K562 (cell line): ENCODE measurements at regions not wholly inside any gene's neighbourhood (a gene's known extent, or its start where the extent isn't known, plus 50 kb on each side); places are given as distances from the start of the nearest gene placed in this dataset.

ENCODE experiments used
- ATAC-seq: fragments of 200-7000 bp; cut with Tn5 transposase; 3 replicates; pipeline ENCODE4 v1.9.1; 2020; ENCODE audit warnings: moderate library complexity
- BruUV-seq: library from RNA; stranded (reverse); fragments of 400-500 nt; replicated peaks from 2 replicates; lab custom pipeline; 2021; lab: Mats Ljungman, UMichigan
- CTCF ChIA-PET: fragments of 300-600 bp; formaldehyde crosslinking; extraction: SDS; loops from one replicate; lab custom pipeline; 2021; ENCODE audit warnings: low intra/inter-chr PET ratio; lab: Yijun Ruan, JAX
- POLR2A ChIA-PET: fragments of 300-600, 350-650 bp; sonication (Branson Sonifier 250); formaldehyde crosslinking; extraction: SDS; loops from one replicate; lab custom pipeline; 2021; ENCODE audit warnings: antibody characterized with exemption, inconsistent platforms; lab: Yijun Ruan, JAX
- DNase-seq, 4 experiments: peaks; one replicate each; pipeline versions ENCODE4 v3.0.0 to v3.0.0-alpha.2; 2011 to 2018; ENCODE audit warnings: low spot score in 3 of 4, mixed read lengths in 3 of 4; ENCODE audit errors: extremely low read depth in 1 of 4
- FAIRE-seq: peaks from 2 replicates; lab custom pipeline; 2011; peaks lifted over from hg19 to GRCh38; lab: Jason Lieb, UNC
- H2AFZ ChIP-seq: 2 replicates; pipeline ENCODE4 v1.6.0; 2011; ENCODE audit warnings: low read depth, low read length, control low read depth, inconsistent platforms
- H3K27ac ChIP-seq: fragments of 200-600 bp; 3 replicates; pipeline ENCODE4 v1.8.0; 2011; ENCODE audit warnings: low read depth, mild to moderate bottlenecking, control low read depth, inconsistent platforms, low read length, moderate library complexity, mixed read lengths; ENCODE audit errors: extremely low read depth
- H3K27me3 ChIP-seq, 2 experiments: fragments of 300-600 bp in 1 of 2; 2 replicates in 1 of 2; 3 replicates in 1 of 2; pipeline versions ENCODE4 v1.6.0 to v1.8.0; 2011; ENCODE audit warnings: inconsistent platforms in 2 of 2, low read length in 2 of 2, mild to moderate bottlenecking in 1 of 2, mixed read lengths in 1 of 2, moderate library complexity in 1 of 2; ENCODE audit not compliant: control insufficient read depth in 2 of 2, insufficient read depth in 2 of 2
- H3K36me3 ChIP-seq: fragments of 300-600 bp; 3 replicates; pipeline ENCODE4 v1.8.0; 2011; ENCODE audit warnings: mild to moderate bottlenecking, low read length, inconsistent platforms; ENCODE audit not compliant: control insufficient read depth, insufficient read depth
- H3K4me1 ChIP-seq, 2 experiments: fragments of 200-600 bp in 1 of 2; replicated peaks in 1 of 2; 2 replicates in 1 of 2; 3 replicates in 1 of 2; pipeline versions ENCODE4 v1.5.1 to v1.8.0; 2011; ENCODE audit warnings: inconsistent platforms in 2 of 2, low read length in 2 of 2, mild to moderate bottlenecking in 1 of 2, mixed read lengths in 1 of 2, moderate library complexity in 1 of 2; ENCODE audit not compliant: control insufficient read depth in 2 of 2, insufficient read depth in 2 of 2
- H3K4me2 ChIP-seq: 2 replicates; pipeline ENCODE4 v1.6.1; 2011; ENCODE audit warnings: low read length, control low read depth, inconsistent platforms, mixed read lengths; ENCODE audit not compliant: insufficient read depth
- H3K4me3 ChIP-seq: fragments of 200-600 bp; sonication (generic), shearing (Covaris generic); 2 replicates; pipeline ENCODE4 v1.5.1; 2016; ENCODE audit warnings: control low read depth, inconsistent platforms
- H3K79me2 ChIP-seq: fragments of 200-600 bp; 3 replicates; pipeline ENCODE4 v1.8.0; 2011; ENCODE audit warnings: low read length, inconsistent platforms; ENCODE audit not compliant: control insufficient read depth, insufficient read depth
- H3K9ac ChIP-seq, 2 experiments: 2 replicates each; pipeline versions ENCODE4 v1.6.0 to v1.6.1; 2011; ENCODE audit warnings: low read depth in 2 of 2, low read length in 2 of 2, control low read depth in 1 of 2, inconsistent platforms in 1 of 2, mild to moderate bottlenecking in 1 of 2, mixed read lengths in 1 of 2; ENCODE audit not compliant: insufficient read depth in 1 of 2
- H3K9me1 ChIP-seq: one replicate; pipeline ENCODE4 v1.6.0; 2011; ENCODE audit warnings: inconsistent platforms, mild to moderate bottlenecking, low read length, moderate library complexity; ENCODE audit not compliant: control insufficient read depth, insufficient read depth
- H3K9me3 ChIP-seq: replicated peaks from 2 replicates; pipeline ENCODE4 v1.5.1; 2011; ENCODE audit warnings: low read depth, low read length, inconsistent platforms; ENCODE audit not compliant: control insufficient read depth, insufficient read depth
- H4K20me1 ChIP-seq: replicated peaks from 2 replicates; pipeline ENCODE4 v1.6.1; 2011; ENCODE audit warnings: low read length, inconsistent platforms, mixed read lengths; ENCODE audit not compliant: control insufficient read depth, insufficient read depth
- BACH1 ChIP-seq: fragments of 200-800 bp; sonication (Bioruptor generic); IDR thresholded peaks from 2 replicates; pipeline ENCODE4 v1.6.1; 2016; ENCODE audit warnings: missing genetic modification characterization, missing compliant biosample characterization
- DIDO1 ChIP-seq: fragments of 450-650 bp; IDR thresholded peaks from 2 replicates; pipeline ENCODE4 v1.6.1; 2016; ENCODE audit warnings: low read depth, missing biosample characterization, missing genetic modification characterization
- HNRNPH1 ChIP-seq: fragments of 200-400 bp; formaldehyde crosslinking; optimal IDR thresholded peaks from 2 replicates; pipeline ENCODE3; 2017; ENCODE audit warnings: low read depth, mild to moderate bottlenecking, low read length, moderate library complexity
- NKRF ChIP-seq: fragments of 450-650 bp; IDR thresholded peaks from 2 replicates; pipeline ENCODE4 v1.6.1; 2016; ENCODE audit warnings: borderline replicate concordance
- POLR2B ChIP-seq: fragments of 450-650 bp; IDR thresholded peaks from 2 replicates; pipeline ENCODE4 v1.6.1; 2018; ENCODE audit warnings: low read depth; ENCODE audit not compliant: partially characterized antibody
- SMAD3 ChIP-seq: fragments of 450-650 bp; formaldehyde crosslinking; conservative IDR thresholded peaks from 2 replicates; pipeline ENCODE4 v1.4.0; 2020; ENCODE audit warnings: mild to moderate bottlenecking
- ZBTB43 ChIP-seq: sonication (generic); formaldehyde crosslinking; IDR thresholded peaks from 2 replicates; pipeline ENCODE4 v1.8.0; 2023; ENCODE audit warnings: mild to moderate bottlenecking, missing genetic modification reagents
- ZNF79 ChIP-seq: fragments of 250-450 bp; sonication (Bioruptor Pico); IDR thresholded peaks from 2 replicates; pipeline ENCODE4 v1.4.0; 2020; ENCODE audit warnings: low read depth, mild to moderate bottlenecking, moderate library complexity
- WGBS: fragments of 100-300 bp; shearing (Covaris generic); methylation state at CpG from one replicate; pipeline ENCODE4 v1.1.6; 2016; ENCODE audit warnings: low coverage, mixed read lengths; ENCODE audit not compliant: insufficient coverage; ENCODE audit errors: missing lambda C conversion rate; 5-methylcytosine and 5-hydroxymethylcytosine counted together
- in situ Hi-C: fragments of 300-500 bp; cut with MboI; formaldehyde crosslinking; loops from 4 replicates; pipeline ENCODE4 v1.15.0; 2018; ENCODE audit warnings: inconsistent platforms, mixed read lengths
- intact Hi-C: fragments of 100-400 bp; cut with micrococcal nuclease; formaldehyde crosslinking; loops from 2 replicates; pipeline ENCODE4 v1.14.2; 2022
- TF ChIP-seq, protein P1 (sequence below), 2 experiments: fragments of 450-650 bp in 1 of 2; sonication (generic) in 1 of 2; formaldehyde crosslinking in 1 of 2; IDR thresholded peaks in 1 of 2; conservative IDR thresholded peaks in 1 of 2; 2 replicates each; pipeline versions ENCODE4 v1.6.1 to v1.8.1; 2016 to 2023; ENCODE audit warnings: mild to moderate bottlenecking in 2 of 2, moderate library complexity in 2 of 2, inconsistent platforms in 1 of 2, missing genetic modification reagents in 1 of 2
- TF ChIP-seq, protein P2 (sequence below): fragments of 250-450 bp; sonication (Bioruptor Pico); IDR thresholded peaks from 2 replicates; pipeline ENCODE4 v1.4.0; 2020
- TF ChIP-seq, protein P3 (sequence below): fragments of 450-650 bp; IDR thresholded peaks from 2 replicates; pipeline ENCODE4 v1.6.1; 2017; ENCODE audit warnings: antibody characterized with exemption, mild to moderate bottlenecking

- under 1% methylated on average over 10 of the region's 10 CpGs for WGBS
- FAIRE-seq (no peak), ATAC-seq (no peak), DNase-seq (no peak)
- no peaks in the 10 kb centered on the region for H3K9me1 ChIP-seq
- POLR2A ChIA-PET, result interaction anchor here (1.5 kb wide), 1 partner anchor 16 kb away, joined by 5 read pairs; no protein-coding TSS in a partner anchor
- CTCF ChIA-PET, result no interaction called here
- H3K9ac ChIP-seq, result no peak overlapping the region
- H3K9me3 ChIP-seq, result no peaks in the 10 kb centered on the region
- H4K20me1 ChIP-seq, result no peaks in the 10 kb centered on the region
- intact Hi-C loops (no loop called here), in situ Hi-C loops (no loop called here)
- H2AFZ ChIP-seq, result no peak overlapping the region
- no TSS peak for BruUV-seq
- no peak overlapping the region for H3K4me2 ChIP-seq
- H3K27me3 ChIP-seq, result peaks cover 0 to 26% of the 10 kb centered on the region in 2 experiments; a peak in 4 of 5 replicates
- no peaks in the 10 kb centered on the region for H3K79me2 ChIP-seq
- H3K27ac ChIP-seq, result no peak overlapping the region
- no peaks in the 10 kb centered on the region for H3K4me1 ChIP-seq
- no peak overlapping the region for H3K4me3 ChIP-seq
- H3K36me3 ChIP-seq, result no peaks in the 10 kb centered on the region
- TF ChIP-seq, protein P1, sequence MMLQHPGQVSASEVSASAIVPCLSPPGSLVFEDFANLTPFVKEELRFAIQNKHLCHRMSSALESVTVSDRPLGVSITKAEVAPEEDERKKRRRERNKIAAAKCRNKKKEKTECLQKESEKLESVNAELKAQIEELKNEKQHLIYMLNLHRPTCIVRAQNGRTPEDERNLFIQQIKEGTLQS (IDR thresholded peaks at IDR 0.05), result no peak
- TF ChIP-seq, protein P1 (CRISPR knock-in tag; conservative IDR thresholded peaks at IDR 0.05), result no peak
- TF ChIP-seq HNRNPH1, result no peak
- TF ChIP-seq DIDO1 (tag), result no peak
- TF ChIP-seq, protein P2, sequence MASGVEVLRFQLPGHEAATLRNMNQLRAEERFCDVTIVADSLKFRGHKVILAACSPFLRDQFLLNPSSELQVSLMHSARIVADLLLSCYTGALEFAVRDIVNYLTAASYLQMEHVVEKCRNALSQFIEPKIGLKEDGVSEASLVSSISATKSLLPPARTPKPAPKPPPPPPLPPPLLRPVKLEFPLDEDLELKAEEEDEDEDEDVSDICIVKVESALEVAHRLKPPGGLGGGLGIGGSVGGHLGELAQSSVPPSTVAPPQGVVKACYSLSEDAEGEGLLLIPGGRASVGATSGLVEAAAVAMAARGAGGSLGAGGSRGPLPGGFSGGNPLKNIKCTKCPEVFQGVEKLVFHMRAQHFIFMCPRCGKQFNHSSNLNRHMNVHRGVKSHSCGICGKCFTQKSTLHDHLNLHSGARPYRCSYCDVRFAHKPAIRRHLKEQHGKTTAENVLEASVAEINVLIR (CRISPR knock-in tag), result no peak
- TF ChIP-seq SMAD3, result no peak
- no peak for TF ChIP-seq BACH1
- no peak for TF ChIP-seq ZNF79 (CRISPR knock-in tag)
- no peak for TF ChIP-seq ZBTB43 (CRISPR knock-in tag)
- TF ChIP-seq NKRF, result no peak
- TF ChIP-seq POLR2B, result no peak
- TF ChIP-seq, protein P3, sequence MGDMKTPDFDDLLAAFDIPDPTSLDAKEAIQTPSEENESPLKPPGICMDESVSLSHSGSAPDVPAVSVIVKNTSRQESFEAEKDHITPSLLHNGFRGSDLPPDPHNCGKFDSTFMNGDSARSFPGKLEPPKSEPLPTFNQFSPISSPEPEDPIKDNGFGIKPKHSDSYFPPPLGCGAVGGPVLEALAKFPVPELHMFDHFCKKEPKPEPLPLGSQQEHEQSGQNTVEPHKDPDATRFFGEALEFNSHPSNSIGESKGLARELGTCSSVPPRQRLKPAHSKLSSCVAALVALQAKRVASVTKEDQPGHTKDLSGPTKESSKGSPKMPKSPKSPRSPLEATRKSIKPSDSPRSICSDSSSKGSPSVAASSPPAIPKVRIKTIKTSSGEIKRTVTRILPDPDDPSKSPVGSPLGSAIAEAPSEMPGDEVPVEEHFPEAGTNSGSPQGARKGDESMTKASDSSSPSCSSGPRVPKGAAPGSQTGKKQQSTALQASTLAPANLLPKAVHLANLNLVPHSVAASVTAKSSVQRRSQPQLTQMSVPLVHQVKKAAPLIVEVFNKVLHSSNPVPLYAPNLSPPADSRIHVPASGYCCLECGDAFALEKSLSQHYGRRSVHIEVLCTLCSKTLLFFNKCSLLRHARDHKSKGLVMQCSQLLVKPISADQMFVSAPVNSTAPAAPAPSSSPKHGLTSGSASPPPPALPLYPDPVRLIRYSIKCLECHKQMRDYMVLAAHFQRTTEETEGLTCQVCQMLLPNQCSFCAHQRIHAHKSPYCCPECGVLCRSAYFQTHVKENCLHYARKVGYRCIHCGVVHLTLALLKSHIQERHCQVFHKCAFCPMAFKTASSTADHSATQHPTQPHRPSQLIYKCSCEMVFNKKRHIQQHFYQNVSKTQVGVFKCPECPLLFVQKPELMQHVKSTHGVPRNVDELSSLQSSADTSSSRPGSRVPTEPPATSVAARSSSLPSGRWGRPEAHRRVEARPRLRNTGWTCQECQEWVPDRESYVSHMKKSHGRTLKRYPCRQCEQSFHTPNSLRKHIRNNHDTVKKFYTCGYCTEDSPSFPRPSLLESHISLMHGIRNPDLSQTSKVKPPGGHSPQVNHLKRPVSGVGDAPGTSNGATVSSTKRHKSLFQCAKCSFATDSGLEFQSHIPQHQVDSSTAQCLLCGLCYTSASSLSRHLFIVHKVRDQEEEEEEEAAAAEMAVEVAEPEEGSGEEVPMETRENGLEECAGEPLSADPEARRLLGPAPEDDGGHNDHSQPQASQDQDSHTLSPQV, result no peak
Measured at GRCh38 chr1:228906223-228906860, 171.1 kb downstream of the RHOU start.
